Activated T-cell treated with anti-CD3 and anti-CD28 coated beads for 24 hours (primary cell): ENCODE measurements at regions not wholly inside any gene's neighbourhood (a gene's known extent, or its start where the extent isn't known, plus 50 kb on each side); places are given as distances from the start of the nearest gene placed in this dataset.

ENCODE experiments used
- DNase-seq: peaks from one replicate; pipeline ENCODE4 v3.0.0-alpha.2; 2020; ENCODE audit warnings: low read depth

- peak; percentile 14 for DNase-seq
These were observed 92.7 kb upstream of the RPL34 start for GRCh38 chr4:108527723-108528122.

- DNase-seq, result no peak
These were observed 99.6 kb upstream of the RPL34 start for GRCh38 chr4:108520807-108521206.

GRCh38 chr4:108519911-108520601 lies 100.3 kb upstream of the RPL34 start:
- no peak for DNase-seq

GRCh38 chr4:108519208-108519833 lies 101.1 kb upstream of the RPL34 start:
- no peak for DNase-seq

- peak; percentile 26 for DNase-seq
These were observed 107.5 kb upstream of the RPL34 start for GRCh38 chr4:108512615-108513505.

- DNase-seq, result no peak
These were observed 108.8 kb upstream of the RPL34 start for GRCh38 chr4:108511618-108512017.

GRCh38 chr4:108502356-108502755 lies 118.0 kb upstream of the RPL34 start:
- no peak for DNase-seq

- no peak for DNase-seq
These were observed 121.5 kb upstream of the RPL34 start for GRCh38 chr4:108498925-108499324.

GRCh38 chr4:108493596-108493931 lies 126.8 kb upstream of the RPL34 start:
- no peak for DNase-seq

- DNase-seq, result no peak
These were observed 127.4 kb upstream of the RPL34 start for GRCh38 chr4:108492816-108493595.

GRCh38 chr4:108488865-108489264 lies 131.5 kb upstream of the RPL34 start:
- no peak for DNase-seq

- DNase-seq, result no peak
These were observed 134.3 kb upstream of the RPL34 start for GRCh38 chr4:108486046-108486445.

GRCh38 chr4:108484187-108484586 lies 136.2 kb upstream of the RPL34 start:
- no peak for DNase-seq

- DNase-seq, result no peak
These were observed 136.7 kb upstream of the RPL34 start for GRCh38 chr4:108483650-108484049.

GRCh38 chr4:108483079-108483478 lies 137.3 kb upstream of the RPL34 start:
- no peak for DNase-seq

GRCh38 chr4:108480881-108481280 lies 139.5 kb upstream of the RPL34 start:
- no peak for DNase-seq

GRCh38 chr4:108477527-108478108 lies 142.8 kb upstream of the RPL34 start:
- no peak for DNase-seq

- DNase-seq, result no peak
These were observed 147.1 kb upstream of the RPL34 start for GRCh38 chr4:108473163-108473720.

GRCh38 chr4:108466936-108467902 lies 153.2 kb upstream of the RPL34 start:
- DNase-seq, result no peak

- DNase-seq, result no peak
These were observed 154.4 kb upstream of the RPL34 start for GRCh38 chr4:108465886-108466500.
